Liver (tissue), 8 donors: ENCODE measurements at regions not wholly inside any gene's neighbourhood (a gene's known extent, or its start where the extent isn't known, plus 50 kb on each side); places are given as distances from the start of the nearest gene placed in this dataset.

Experiments used
- DNase-seq: peaks from one replicate; pipeline ENCODE4 v3.0.0-alpha.2; 2017; ENCODE audit warnings: low spot score
- H3K27ac ChIP-seq, 2 donors: one replicate each; pipeline ENCODE4 v1.7.0; 2013; ENCODE audit warnings: inconsistent platforms in 2 of 2, low read length in 2 of 2, control low read depth in 1 of 2, low read depth in 1 of 2, mild to moderate bottlenecking in 1 of 2
- H3K27me3 ChIP-seq, 4 donors: one replicate each; pipeline versions ENCODE4 v1.6.1 to v1.7.0; 2013; ENCODE audit warnings: low read length in 3 of 4, inconsistent platforms in 1 of 4, mild to moderate bottlenecking in 1 of 4, moderate library complexity in 1 of 4; ENCODE audit not compliant: control insufficient read depth in 4 of 4, insufficient read depth in 4 of 4
- H3K36me3 ChIP-seq, 4 donors: one replicate each; pipeline versions ENCODE4 v1.6.1 to v1.7.0; 2013; ENCODE audit warnings: low read length in 3 of 4, mild to moderate bottlenecking in 3 of 4, low read depth in 1 of 4, moderate library complexity in 1 of 4; ENCODE audit not compliant: control insufficient read depth in 4 of 4, insufficient read depth in 3 of 4
- H3K4me1 ChIP-seq, 4 donors: one replicate each; pipeline versions ENCODE4 v1.6.1 to v1.7.0; 2013; ENCODE audit warnings: low read length in 3 of 4, mild to moderate bottlenecking in 3 of 4, moderate library complexity in 1 of 4; ENCODE audit not compliant: control insufficient read depth in 4 of 4, insufficient read depth in 4 of 4
- H3K4me3 ChIP-seq, 3 donors: one replicate each; pipeline versions ENCODE4 v1.6.1 to v1.7.0; 2013; ENCODE audit warnings: low read length in 3 of 3, control low read depth in 1 of 3, low read depth in 1 of 3, mild to moderate bottlenecking in 1 of 3
- H3K9ac ChIP-seq, 2 donors: one replicate each; pipeline ENCODE4 v1.7.0; 2013; ENCODE audit warnings: low read length in 2 of 2, mild to moderate bottlenecking in 2 of 2, moderate library complexity in 2 of 2, control low read depth in 1 of 2, low read depth in 1 of 2
- H3K9me3 ChIP-seq, 4 donors: one replicate each; pipeline versions ENCODE4 v1.6.1 to v1.7.0; 2013; ENCODE audit warnings: low read length in 3 of 4; ENCODE audit not compliant: control insufficient read depth in 4 of 4
- EGR1 ChIP-seq, 2 donors: IDR thresholded peaks; 2 replicates each; pipeline ENCODE4 v1.6.1; 2016 to 2018; ENCODE audit warnings: antibody characterized with exemption in 2 of 2, low read depth in 2 of 2
- FOXA1 ChIP-seq: IDR thresholded peaks from 2 replicates; pipeline ENCODE4 v1.6.1; 2016; ENCODE audit warnings: antibody characterized with exemption
- FOXA2 ChIP-seq: IDR thresholded peaks from 2 replicates; pipeline ENCODE4 v1.6.1; 2016; ENCODE audit warnings: antibody characterized with exemption
- GABPA ChIP-seq, 2 donors: IDR thresholded peaks in 1 of 2; conservative IDR thresholded peaks in 1 of 2; 2 replicates each; pipeline ENCODE4 v1.6.1; 2016; ENCODE audit warnings: antibody characterized with exemption in 2 of 2, mild to moderate bottlenecking in 1 of 2, moderate library complexity in 1 of 2
- HNF4A ChIP-seq, 2 donors: conservative IDR thresholded peaks; 2 replicates each; pipeline ENCODE4 v1.6.1; 2016; ENCODE audit warnings: antibody characterized with exemption in 2 of 2, mild to moderate bottlenecking in 2 of 2
- HNF4G ChIP-seq: IDR thresholded peaks from 2 replicates; pipeline ENCODE4 v1.6.1; 2016; ENCODE audit warnings: antibody characterized with exemption
- JUND ChIP-seq, 2 donors: IDR thresholded peaks; 2 replicates each; pipeline ENCODE4 v1.6.1; 2016; ENCODE audit warnings: antibody characterized with exemption in 2 of 2
- MAX ChIP-seq: IDR thresholded peaks from 2 replicates; pipeline ENCODE4 v1.6.1; 2016; ENCODE audit warnings: antibody characterized with exemption
- NR2F2 ChIP-seq: IDR thresholded peaks from 2 replicates; pipeline ENCODE4 v1.6.1; 2016; ENCODE audit warnings: antibody characterized with exemption
- RAD21 ChIP-seq, 2 donors: IDR thresholded peaks; 2 replicates each; pipeline ENCODE4 v1.6.1; 2016; ENCODE audit warnings: antibody characterized with exemption in 2 of 2, mild to moderate bottlenecking in 2 of 2
- RXRA ChIP-seq, 2 donors: IDR thresholded peaks; 2 replicates each; pipeline ENCODE4 v1.6.1; 2017 to 2018; ENCODE audit warnings: antibody characterized with exemption in 2 of 2, mild to moderate bottlenecking in 1 of 2
- SP1 ChIP-seq: IDR thresholded peaks from 2 replicates; pipeline ENCODE4 v1.6.1; 2018; ENCODE audit warnings: antibody characterized with exemption, mild to moderate bottlenecking
- YY1 ChIP-seq: IDR thresholded peaks from 2 replicates; pipeline ENCODE4 v1.6.1; 2016; ENCODE audit warnings: antibody characterized with exemption, mild to moderate bottlenecking
- ZBTB33 ChIP-seq: IDR thresholded peaks from 2 replicates; pipeline ENCODE4 v1.6.1; 2016; ENCODE audit warnings: antibody characterized with exemption
- WGBS: extraction: QIAGEN DNeasy Blood & Tissue Kit; methylation state at CpG from one replicate; pipeline ENCODE4 v1.1.7; 2013; 5-methylcytosine and 5-hydroxymethylcytosine counted together
- TF ChIP-seq, protein P1 (sequence below): IDR thresholded peaks from 2 replicates; pipeline ENCODE4 v1.6.1; 2016; ENCODE audit warnings: antibody characterized with exemption, mild to moderate bottlenecking
- TF ChIP-seq, protein P2 (sequence below): fragments of 150-350 bp; IDR thresholded peaks from 2 replicates; pipeline ENCODE4 v1.5.1; 2017; ENCODE audit warnings: improper control_type of control experiment, low read depth, low read length; ENCODE audit not compliant: missing input control
- donor health status: healthy.
- donor health status: healthy.
- donor health status: healthy.
- donor health status: healthy.
- donor health status: healthy.

GRCh38 chr3:44078863-44079262 lies 162.8 kb upstream of the TOPAZ1 start:
- no peak overlapping the region for H3K27ac ChIP-seq
- no peak overlapping the region for H3K4me3 ChIP-seq
- DNase-seq: no peak
- H3K4me1 ChIP-seq: no peaks in the 10 kb centered on the region
- TF ChIP-seq RXRA (IDR thresholded peaks at IDR 0.05): no peak
- no peak for TF ChIP-seq EGR1 (IDR thresholded peaks at IDR 0.05; ENCODE audit: low read depth in 2 of 2)
- TF ChIP-seq FOXA1: no peak
- TF ChIP-seq, protein P1, sequence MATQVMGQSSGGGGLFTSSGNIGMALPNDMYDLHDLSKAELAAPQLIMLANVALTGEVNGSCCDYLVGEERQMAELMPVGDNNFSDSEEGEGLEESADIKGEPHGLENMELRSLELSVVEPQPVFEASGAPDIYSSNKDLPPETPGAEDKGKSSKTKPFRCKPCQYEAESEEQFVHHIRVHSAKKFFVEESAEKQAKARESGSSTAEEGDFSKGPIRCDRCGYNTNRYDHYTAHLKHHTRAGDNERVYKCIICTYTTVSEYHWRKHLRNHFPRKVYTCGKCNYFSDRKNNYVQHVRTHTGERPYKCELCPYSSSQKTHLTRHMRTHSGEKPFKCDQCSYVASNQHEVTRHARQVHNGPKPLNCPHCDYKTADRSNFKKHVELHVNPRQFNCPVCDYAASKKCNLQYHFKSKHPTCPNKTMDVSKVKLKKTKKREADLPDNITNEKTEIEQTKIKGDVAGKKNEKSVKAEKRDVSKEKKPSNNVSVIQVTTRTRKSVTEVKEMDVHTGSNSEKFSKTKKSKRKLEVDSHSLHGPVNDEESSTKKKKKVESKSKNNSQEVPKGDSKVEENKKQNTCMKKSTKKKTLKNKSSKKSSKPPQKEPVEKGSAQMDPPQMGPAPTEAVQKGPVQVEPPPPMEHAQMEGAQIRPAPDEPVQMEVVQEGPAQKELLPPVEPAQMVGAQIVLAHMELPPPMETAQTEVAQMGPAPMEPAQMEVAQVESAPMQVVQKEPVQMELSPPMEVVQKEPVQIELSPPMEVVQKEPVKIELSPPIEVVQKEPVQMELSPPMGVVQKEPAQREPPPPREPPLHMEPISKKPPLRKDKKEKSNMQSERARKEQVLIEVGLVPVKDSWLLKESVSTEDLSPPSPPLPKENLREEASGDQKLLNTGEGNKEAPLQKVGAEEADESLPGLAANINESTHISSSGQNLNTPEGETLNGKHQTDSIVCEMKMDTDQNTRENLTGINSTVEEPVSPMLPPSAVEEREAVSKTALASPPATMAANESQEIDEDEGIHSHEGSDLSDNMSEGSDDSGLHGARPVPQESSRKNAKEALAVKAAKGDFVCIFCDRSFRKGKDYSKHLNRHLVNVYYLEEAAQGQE: no peak
- no peak for TF ChIP-seq MAX
- no peak for TF ChIP-seq ZBTB33
- TF ChIP-seq HNF4G: no peak
- TF ChIP-seq JUND (IDR thresholded peaks at IDR 0.05): no peak
- TF ChIP-seq, protein P2, sequence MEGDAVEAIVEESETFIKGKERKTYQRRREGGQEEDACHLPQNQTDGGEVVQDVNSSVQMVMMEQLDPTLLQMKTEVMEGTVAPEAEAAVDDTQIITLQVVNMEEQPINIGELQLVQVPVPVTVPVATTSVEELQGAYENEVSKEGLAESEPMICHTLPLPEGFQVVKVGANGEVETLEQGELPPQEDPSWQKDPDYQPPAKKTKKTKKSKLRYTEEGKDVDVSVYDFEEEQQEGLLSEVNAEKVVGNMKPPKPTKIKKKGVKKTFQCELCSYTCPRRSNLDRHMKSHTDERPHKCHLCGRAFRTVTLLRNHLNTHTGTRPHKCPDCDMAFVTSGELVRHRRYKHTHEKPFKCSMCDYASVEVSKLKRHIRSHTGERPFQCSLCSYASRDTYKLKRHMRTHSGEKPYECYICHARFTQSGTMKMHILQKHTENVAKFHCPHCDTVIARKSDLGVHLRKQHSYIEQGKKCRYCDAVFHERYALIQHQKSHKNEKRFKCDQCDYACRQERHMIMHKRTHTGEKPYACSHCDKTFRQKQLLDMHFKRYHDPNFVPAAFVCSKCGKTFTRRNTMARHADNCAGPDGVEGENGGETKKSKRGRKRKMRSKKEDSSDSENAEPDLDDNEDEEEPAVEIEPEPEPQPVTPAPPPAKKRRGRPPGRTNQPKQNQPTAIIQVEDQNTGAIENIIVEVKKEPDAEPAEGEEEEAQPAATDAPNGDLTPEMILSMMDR: no peak
- TF ChIP-seq YY1: no peak
- TF ChIP-seq SP1: no peak
- no peak for TF ChIP-seq FOXA2
- no peaks in the 10 kb centered on the region for H3K9me3 ChIP-seq
- 83% methylated on average over 7 of the region's 7 CpGs for whole genome bisulfite sequencing
- no peak overlapping the region for H3K9ac ChIP-seq
- H3K36me3 ChIP-seq: no peaks in the 10 kb centered on the region
- H3K27me3 ChIP-seq: peaks cover 0 to 2% (median 0%) of the 10 kb centered on the region in 4 donors

DNA sequence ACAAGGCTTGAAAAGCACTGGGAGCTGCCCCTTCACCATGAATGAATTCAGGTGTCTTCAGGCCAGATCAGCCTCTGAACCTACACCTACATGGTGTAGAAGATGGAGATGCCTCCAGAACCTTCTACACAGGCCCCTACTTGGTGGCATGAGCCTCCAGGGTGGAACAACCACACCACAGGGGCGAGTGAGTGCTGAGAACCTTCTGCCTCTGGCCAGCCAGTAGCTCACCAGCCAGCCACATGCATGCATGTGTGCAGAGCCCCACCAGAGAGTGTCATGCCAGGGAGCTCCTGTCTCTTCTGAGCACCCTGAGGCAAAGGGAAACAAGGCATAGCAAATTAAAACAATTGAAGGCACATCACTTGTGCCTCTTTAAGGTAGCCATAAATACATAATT lies 161.8 kb upstream of the TOPAZ1 start:
- Histone ChIP-seq H3K4me1 (no peaks in the 10 kb centered on the region), H3K27ac (no peak overlapping the region), H3K36me3 (no peaks in the 10 kb centered on the region), H3K9ac (no peak overlapping the region), H3K4me3 (no peak overlapping the region), H3K27me3 (peaks cover 0 to 2% (median 0%) of the 10 kb centered on the region in 4 donors), H3K9me3 (no peaks in the 10 kb centered on the region)
- DNase-seq: no peak
- TF ChIP-seq FOXA2 (no peak), NR2F2 (no peak), RAD21 (IDR thresholded peaks at IDR 0.05) (no peak), GABPA (IDR thresholded peaks at IDR 0.05 in 1 of 2, conservative IDR thresholded peaks at IDR 0.05 in 1 of 2) (no peak), HNF4A (conservative IDR thresholded peaks at IDR 0.05) (no peak), YY1 (no peak)
- WGBS: 64% methylated on average over 1 of the region's 1 CpG
